Fibroblast of peridontal ligament (primary cell): ENCODE measurements at regions not wholly inside any gene's neighbourhood (a gene's known extent, or its start where the extent isn't known, plus 50 kb on each side); places are given as distances from the start of the nearest gene placed in this dataset.

Experiments used
- DNase-seq: peaks from one replicate; pipeline ENCODE4 v3.0.0-alpha.2; 2010; ENCODE audit errors: extremely low read depth

GRCh38 chr4:163871078-163871477 lies 376.6 kb downstream of the TMA16 start:
- no peak for DNase-seq

DNA sequence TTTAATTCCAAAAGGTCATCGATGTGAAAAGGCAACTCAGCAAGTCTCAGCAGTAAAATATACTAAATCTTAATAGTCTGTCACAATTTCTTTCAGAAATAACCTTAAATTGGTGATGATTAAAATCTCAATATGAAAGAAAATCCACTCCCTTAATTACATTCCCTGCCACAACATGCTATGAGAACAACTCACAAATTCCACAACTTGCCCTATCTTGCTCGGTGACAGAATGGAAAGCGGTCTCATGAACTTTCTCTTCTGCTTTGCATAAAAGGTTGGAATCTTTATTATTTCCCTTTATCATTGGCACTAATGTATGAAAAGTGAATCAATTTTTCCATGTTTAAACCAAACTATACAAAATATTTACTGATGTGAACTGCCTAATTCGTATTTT lies 380.8 kb downstream of the TMA16 start:
- no peak for DNase-seq

- DNase-seq, result no peak
These were observed 384.0 kb downstream of the TMA16 start for GRCh38 chr4:163878336-163879121.

- no peak for DNase-seq
These were observed 397.9 kb downstream of the TMA16 start for GRCh38 chr4:163892417-163892816.

DNA sequence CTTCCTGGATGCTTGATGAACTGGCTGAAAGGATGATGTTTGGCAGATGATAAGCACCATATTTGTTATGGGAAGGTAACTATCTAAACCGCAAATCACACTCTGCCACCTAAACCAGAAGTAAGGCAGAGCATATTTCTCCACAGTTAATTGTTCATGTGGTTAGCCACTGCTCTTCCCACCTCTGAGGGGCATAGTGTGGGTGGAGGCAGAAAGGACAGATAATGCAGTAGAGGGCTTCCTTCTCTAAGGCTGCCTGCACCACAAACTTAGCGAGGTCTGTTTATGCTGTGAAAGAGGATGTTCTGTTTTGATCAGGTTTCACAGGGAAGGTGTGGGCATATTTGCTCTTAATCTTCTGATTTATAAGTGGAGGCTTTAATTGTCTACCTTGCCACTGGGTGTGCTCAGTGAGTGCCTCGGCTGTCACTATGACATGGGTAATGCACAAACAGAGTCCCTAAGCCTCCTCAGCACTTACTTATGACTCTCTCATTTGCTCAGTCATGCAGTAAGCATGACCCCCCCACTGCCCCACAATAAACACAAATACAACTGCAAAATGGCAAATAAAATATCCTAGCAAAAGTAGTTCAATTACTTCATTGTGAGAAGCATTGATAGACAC lies 401.0 kb downstream of the TMA16 start:
- no peak for DNase-seq

GRCh38 chr4:163901319-163901718 lies 406.8 kb downstream of the TMA16 start:
- DNase-seq, result no peak

DNA sequence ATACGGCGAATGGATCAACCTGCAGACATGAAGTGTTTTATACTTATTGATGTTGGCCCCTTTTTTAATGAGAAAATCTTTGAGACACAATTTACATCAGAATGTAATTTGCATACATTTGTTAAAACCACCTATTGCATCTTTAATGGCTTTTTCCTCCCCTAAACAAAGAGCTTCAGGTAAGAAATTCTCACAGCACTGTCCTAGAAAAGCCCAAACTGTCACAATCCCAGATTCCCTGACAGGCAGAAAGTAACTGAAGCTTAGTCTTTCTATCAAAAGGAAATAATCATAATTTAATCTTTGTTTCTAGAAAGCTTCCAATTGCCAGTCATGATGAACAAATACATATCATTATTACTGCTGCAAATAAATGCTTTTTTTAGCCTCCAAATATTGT lies 407.9 kb downstream of the TMA16 start:
- no peak for DNase-seq

GRCh38 chr4:163911891-163912290 lies 417.4 kb downstream of the TMA16 start:
- DNase-seq, result no peak

GRCh38 chr4:163913571-163913970 lies 419.1 kb downstream of the TMA16 start:
- DNase-seq, result no peak

DNA sequence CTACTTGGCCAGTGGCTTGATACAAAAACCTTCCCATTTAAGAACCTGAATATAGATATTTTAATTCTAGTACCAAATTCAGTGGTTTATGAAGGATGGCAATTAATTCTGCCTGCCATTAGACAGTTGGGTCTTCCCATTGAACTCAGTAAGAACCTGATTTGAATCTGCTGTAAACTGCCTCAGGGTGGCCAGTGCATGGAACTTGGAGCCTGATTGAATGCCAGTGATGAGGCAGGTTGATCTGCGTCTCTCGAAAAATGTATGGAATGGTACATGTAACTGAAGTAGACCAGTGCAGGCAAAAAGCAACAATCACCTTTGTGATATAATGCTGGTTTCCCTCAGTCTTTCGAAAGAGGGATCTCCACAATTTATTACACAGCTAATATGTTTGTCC lies 421.4 kb downstream of the TMA16 start:
- DNase-seq, result no peak

- DNase-seq, result no peak
These were observed 425.9 kb downstream of the TMA16 start for GRCh38 chr4:163920426-163920825.

- no peak for DNase-seq
These were observed 427.8 kb downstream of the TMA16 start for GRCh38 chr4:163922302-163922701.

DNA sequence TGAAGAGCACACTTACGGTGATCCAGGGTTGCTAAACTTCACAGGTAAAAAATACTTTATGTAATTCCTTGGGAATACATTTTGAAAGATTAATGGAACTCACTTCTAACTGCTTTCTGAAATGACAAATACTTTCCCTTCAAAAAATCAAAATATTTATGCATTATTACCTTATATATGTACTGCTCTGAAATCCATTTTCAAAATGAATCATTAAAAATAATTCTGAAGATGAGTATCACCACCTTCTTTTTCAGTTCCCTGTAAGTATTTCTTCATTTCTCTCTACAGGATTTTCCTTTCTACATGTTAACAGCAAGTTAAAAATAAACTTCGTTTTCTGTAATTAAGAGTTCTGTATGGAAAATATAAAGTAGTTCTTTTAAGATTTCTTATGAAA lies 428.6 kb downstream of the TMA16 start:
- no peak for DNase-seq

DNA sequence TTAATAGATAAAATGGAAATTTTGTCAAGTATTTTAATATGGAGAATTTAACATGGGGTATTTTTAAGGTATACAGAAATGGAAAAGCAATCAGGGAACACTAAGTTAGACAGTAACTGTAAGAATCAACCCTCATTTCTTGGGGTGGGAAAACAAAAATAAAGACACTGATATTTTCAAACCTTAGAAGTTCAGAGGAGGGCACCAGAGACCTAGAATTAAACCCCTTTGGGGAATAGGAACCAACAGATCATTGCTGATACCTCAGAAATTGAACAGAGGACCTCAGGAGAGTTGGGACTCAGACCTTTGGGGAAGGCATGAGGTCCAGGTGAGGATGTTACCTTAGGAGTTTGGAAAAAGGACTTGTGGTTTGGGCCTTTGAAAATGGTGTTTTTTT lies 435.6 kb downstream of the TMA16 start:
- no peak for DNase-seq

DNA sequence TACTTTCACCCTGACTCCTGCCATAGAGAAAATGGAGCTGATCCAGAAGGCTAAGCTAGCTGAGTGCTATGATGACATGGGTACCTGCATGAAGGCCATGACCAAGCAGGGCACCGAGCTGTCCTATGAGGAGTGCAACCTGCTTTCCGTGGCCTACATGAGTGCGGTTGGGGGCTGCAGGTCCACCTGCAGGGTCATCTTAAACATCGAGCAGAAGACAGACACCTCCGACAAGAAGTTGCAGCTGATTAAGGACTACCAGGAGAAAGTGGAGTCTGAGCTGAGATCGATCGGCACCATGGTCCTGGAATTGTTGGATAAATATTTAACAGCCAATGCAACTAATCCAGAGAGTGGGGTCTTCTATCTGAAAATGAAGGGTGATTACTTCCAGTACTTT lies 438.0 kb downstream of the TMA16 start:
- no peak for DNase-seq

DNA sequence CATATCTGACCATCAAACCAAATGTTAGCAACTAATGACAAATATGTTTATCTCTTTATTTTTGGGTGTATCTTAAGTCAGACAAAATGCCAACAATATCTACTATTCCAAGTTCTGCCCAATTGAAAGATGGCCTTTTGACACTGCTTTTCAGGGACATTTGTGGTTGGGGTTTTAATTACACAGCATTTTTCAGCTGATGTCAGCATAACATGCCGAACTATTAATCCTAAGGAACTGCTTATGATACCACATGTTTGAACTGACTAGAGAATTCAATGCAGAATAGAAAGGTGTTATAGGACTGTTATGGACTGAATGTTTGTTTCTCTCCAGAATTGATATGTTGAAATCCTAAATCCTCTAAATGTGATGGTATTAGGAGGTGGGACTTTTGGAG lies 445.1 kb downstream of the TMA16 start:
- DNase-seq, result no peak

DNA sequence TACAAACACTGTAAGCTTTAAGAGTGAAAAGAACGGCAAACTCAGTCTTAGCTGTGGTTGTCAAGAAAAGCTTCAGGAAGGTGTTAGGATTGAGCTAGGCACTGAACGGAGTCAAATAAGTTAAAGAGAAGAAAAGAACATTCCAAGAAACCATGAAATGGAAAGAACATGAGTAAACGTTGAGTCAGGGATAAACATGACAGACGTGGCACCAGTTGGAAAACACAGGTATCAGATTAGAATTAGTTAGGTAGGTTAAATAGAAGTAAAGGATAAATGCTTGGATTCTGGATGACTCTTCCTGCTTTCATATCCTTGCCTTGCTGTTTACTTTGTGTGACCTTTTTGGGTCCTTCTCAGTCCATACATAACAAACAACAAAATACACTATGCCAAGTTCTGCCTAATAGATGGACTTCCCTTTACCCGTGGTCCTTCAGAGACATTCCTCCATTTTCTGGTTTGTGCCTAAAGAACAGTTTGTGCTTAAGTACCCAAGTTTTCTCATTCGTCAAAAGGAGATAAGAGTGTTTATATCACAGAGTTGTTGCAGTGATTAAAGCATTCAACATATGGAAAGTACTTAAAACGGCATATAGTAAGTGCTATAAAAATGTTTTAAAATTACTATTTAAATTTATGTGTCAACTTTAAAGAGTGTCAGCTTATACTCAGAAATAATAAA lies 446.9 kb downstream of the TMA16 start:
- DNase-seq, result no peak

- DNase-seq, result no peak
These were observed 454.5 kb downstream of the TMA16 start for GRCh38 chr4:163948920-163949455.

GRCh38 chr4:163949976-163950601 lies 455.6 kb downstream of the TMA16 start:
- DNase-seq, result no peak

GRCh38 chr4:163955288-163955687 lies 460.8 kb downstream of the TMA16 start:
- no peak for DNase-seq

- DNase-seq, result no peak
These were observed 464.3 kb downstream of the TMA16 start for GRCh38 chr4:163958751-163959150.

GRCh38 chr4:163959932-163960331 lies 465.4 kb downstream of the TMA16 start:
- no peak for DNase-seq
